ENCODE measurements at regions not wholly inside any gene's neighbourhood (a gene's known extent, or its start where the extent isn't known, plus 50 kb on each side); places are given as distances from the start of the nearest gene placed in this dataset.

GRCh38 chr12:131525795-131526508, 184.9 kb upstream of the SFSWAP start:
- H3K9ac ChIP-seq (ENCODE audit: low read length): no peak overlapping the region
- H3K4me3 ChIP-seq (ENCODE audit: low read length): no peak overlapping the region
- H3K36me3 ChIP-seq (ENCODE audit: control insufficient read depth, insufficient read depth, low read length): no peaks in the 10 kb centered on the region
- no peaks in the 10 kb centered on the region for H3K27me3 ChIP-seq (ENCODE audit: control insufficient read depth, insufficient read depth, low read length)
- no peaks in the 10 kb centered on the region for H3K4me1 ChIP-seq (ENCODE audit: control insufficient read depth, insufficient read depth, low read length)
- no peak overlapping the region for H3K27ac ChIP-seq (ENCODE audit: low read depth, low read length)

- Histone ChIP-seq H3K27ac (ENCODE audit: low read depth, low read length) (no peak overlapping the region), H3K4me3 (ENCODE audit: low read length) (no peak overlapping the region), H3K36me3 (ENCODE audit: control insufficient read depth, insufficient read depth, low read length) (no peaks in the 10 kb centered on the region), H3K27me3 (ENCODE audit: control insufficient read depth, insufficient read depth, low read length) (no peaks in the 10 kb centered on the region), H3K4me1 (ENCODE audit: control insufficient read depth, insufficient read depth, low read length) (no peaks in the 10 kb centered on the region), H3K9ac (ENCODE audit: low read length) (no peak overlapping the region)
Measured at GRCh38 chr12:131527092-131527491, 183.8 kb upstream of the SFSWAP start.

GRCh38 chr12:131527736-131528135, 183.2 kb upstream of the SFSWAP start:
- Histone ChIP-seq H3K9ac (ENCODE audit: low read length) (no peak overlapping the region), H3K27me3 (ENCODE audit: control insufficient read depth, insufficient read depth, low read length) (no peaks in the 10 kb centered on the region), H3K4me1 (ENCODE audit: control insufficient read depth, insufficient read depth, low read length) (no peaks in the 10 kb centered on the region), H3K4me3 (ENCODE audit: low read length) (no peak overlapping the region), H3K36me3 (ENCODE audit: control insufficient read depth, insufficient read depth, low read length) (no peaks in the 10 kb centered on the region), H3K27ac (ENCODE audit: low read depth, low read length) (no peak overlapping the region)

GRCh38 chr12:131528144-131528543, 182.7 kb upstream of the SFSWAP start:
- no peak overlapping the region for H3K9ac ChIP-seq (ENCODE audit: low read length)
- H3K4me1 ChIP-seq (ENCODE audit: control insufficient read depth, insufficient read depth, low read length): no peaks in the 10 kb centered on the region
- no peaks in the 10 kb centered on the region for H3K36me3 ChIP-seq (ENCODE audit: control insufficient read depth, insufficient read depth, low read length)
- no peak overlapping the region for H3K27ac ChIP-seq (ENCODE audit: low read depth, low read length)
- H3K27me3 ChIP-seq (ENCODE audit: control insufficient read depth, insufficient read depth, low read length): no peaks in the 10 kb centered on the region
- no peak overlapping the region for H3K4me3 ChIP-seq (ENCODE audit: low read length)

- no peak overlapping the region for H3K9ac ChIP-seq (ENCODE audit: low read length)
- H3K4me1 ChIP-seq (ENCODE audit: control insufficient read depth, insufficient read depth, low read length): no peaks in the 10 kb centered on the region
- H3K36me3 ChIP-seq (ENCODE audit: control insufficient read depth, insufficient read depth, low read length): no peaks in the 10 kb centered on the region
- no peak overlapping the region for H3K27ac ChIP-seq (ENCODE audit: low read depth, low read length)
- H3K27me3 ChIP-seq (ENCODE audit: control insufficient read depth, insufficient read depth, low read length): no peaks in the 10 kb centered on the region
- no peak overlapping the region for H3K4me3 ChIP-seq (ENCODE audit: low read length)
Measured at GRCh38 chr12:131528667-131529066, 182.2 kb upstream of the SFSWAP start.

- Histone ChIP-seq H3K4me1 (ENCODE audit: control insufficient read depth, insufficient read depth, low read length) (no peaks in the 10 kb centered on the region), H3K36me3 (ENCODE audit: control insufficient read depth, insufficient read depth, low read length) (no peaks in the 10 kb centered on the region), H3K9ac (ENCODE audit: low read length) (no peak overlapping the region), H3K27ac (ENCODE audit: low read depth, low read length) (no peak overlapping the region), H3K4me3 (ENCODE audit: low read length) (no peak overlapping the region), H3K27me3 (ENCODE audit: control insufficient read depth, insufficient read depth, low read length) (no peaks in the 10 kb centered on the region)
Measured at GRCh38 chr12:131529196-131530040, 181.5 kb upstream of the SFSWAP start.

- no peak overlapping the region for H3K27ac ChIP-seq (ENCODE audit: low read depth, low read length)
- no peaks in the 10 kb centered on the region for H3K27me3 ChIP-seq (ENCODE audit: control insufficient read depth, insufficient read depth, low read length)
- H3K4me3 ChIP-seq (ENCODE audit: low read length): no peak overlapping the region
- no peaks in the 10 kb centered on the region for H3K36me3 ChIP-seq (ENCODE audit: control insufficient read depth, insufficient read depth, low read length)
- no peak overlapping the region for H3K9ac ChIP-seq (ENCODE audit: low read length)
- H3K4me1 ChIP-seq (ENCODE audit: control insufficient read depth, insufficient read depth, low read length): no peaks in the 10 kb centered on the region
Measured at GRCh38 chr12:131530041-131530332, 180.9 kb upstream of the SFSWAP start.

GRCh38 chr12:131530422-131530821, 180.5 kb upstream of the SFSWAP start:
- H3K27ac ChIP-seq (ENCODE audit: low read depth, low read length): no peak overlapping the region
- no peaks in the 10 kb centered on the region for H3K27me3 ChIP-seq (ENCODE audit: control insufficient read depth, insufficient read depth, low read length)
- H3K36me3 ChIP-seq (ENCODE audit: control insufficient read depth, insufficient read depth, low read length): no peaks in the 10 kb centered on the region
- no peak overlapping the region for H3K4me3 ChIP-seq (ENCODE audit: low read length)
- no peak overlapping the region for H3K9ac ChIP-seq (ENCODE audit: low read length)
- H3K4me1 ChIP-seq (ENCODE audit: control insufficient read depth, insufficient read depth, low read length): no peaks in the 10 kb centered on the region

GRCh38 chr12:131533139-131533538, 177.8 kb upstream of the SFSWAP start:
- no peaks in the 10 kb centered on the region for H3K36me3 ChIP-seq (ENCODE audit: control insufficient read depth, insufficient read depth, low read length)
- H3K4me3 ChIP-seq (ENCODE audit: low read length): no peak overlapping the region
- H3K4me1 ChIP-seq (ENCODE audit: control insufficient read depth, insufficient read depth, low read length): no peaks in the 10 kb centered on the region
- no peaks in the 10 kb centered on the region for H3K27me3 ChIP-seq (ENCODE audit: control insufficient read depth, insufficient read depth, low read length)
- no peak overlapping the region for H3K9ac ChIP-seq (ENCODE audit: low read length)
- no peak overlapping the region for H3K27ac ChIP-seq (ENCODE audit: low read depth, low read length)

GRCh38 chr12:131535779-131536178, 175.1 kb upstream of the SFSWAP start:
- no peak overlapping the region for H3K4me3 ChIP-seq (ENCODE audit: low read length)
- no peaks in the 10 kb centered on the region for H3K36me3 ChIP-seq (ENCODE audit: control insufficient read depth, insufficient read depth, low read length)
- no peaks in the 10 kb centered on the region for H3K4me1 ChIP-seq (ENCODE audit: control insufficient read depth, insufficient read depth, low read length)
- no peaks in the 10 kb centered on the region for H3K27me3 ChIP-seq (ENCODE audit: control insufficient read depth, insufficient read depth, low read length)
- no peak overlapping the region for H3K27ac ChIP-seq (ENCODE audit: low read depth, low read length)
- no peak overlapping the region for H3K9ac ChIP-seq (ENCODE audit: low read length)

- H3K36me3 ChIP-seq (ENCODE audit: control insufficient read depth, insufficient read depth, low read length): no peaks in the 10 kb centered on the region
- H3K4me1 ChIP-seq (ENCODE audit: control insufficient read depth, insufficient read depth, low read length): no peaks in the 10 kb centered on the region
- no peak overlapping the region for H3K9ac ChIP-seq (ENCODE audit: low read length)
- H3K4me3 ChIP-seq (ENCODE audit: low read length): no peak overlapping the region
- H3K27me3 ChIP-seq (ENCODE audit: control insufficient read depth, insufficient read depth, low read length): no peaks in the 10 kb centered on the region
- no peak overlapping the region for H3K27ac ChIP-seq (ENCODE audit: low read depth, low read length)
Measured at GRCh38 chr12:131536337-131536736, 174.6 kb upstream of the SFSWAP start.

GRCh38 chr12:131536766-131537165, 174.1 kb upstream of the SFSWAP start:
- H3K4me1 ChIP-seq (ENCODE audit: control insufficient read depth, insufficient read depth, low read length): no peaks in the 10 kb centered on the region
- no peak overlapping the region for H3K27ac ChIP-seq (ENCODE audit: low read depth, low read length)
- H3K27me3 ChIP-seq (ENCODE audit: control insufficient read depth, insufficient read depth, low read length): no peaks in the 10 kb centered on the region
- H3K9ac ChIP-seq (ENCODE audit: low read length): no peak overlapping the region
- H3K36me3 ChIP-seq (ENCODE audit: control insufficient read depth, insufficient read depth, low read length): no peaks in the 10 kb centered on the region
- H3K4me3 ChIP-seq (ENCODE audit: low read length): no peak overlapping the region

Data from rectal smooth muscle tissue (tissue), 1 donor.